HS-5 (cell line): ENCODE measurements at regions not wholly inside any gene's neighbourhood (a gene's known extent, or its start where the extent isn't known, plus 50 kb on each side); places are given as distances from the start of the nearest gene placed in this dataset.
"Not testable (repeated sequence)": the region's sequence is repeated elsewhere in the genome, so short reads cannot be mapped to it uniquely, and the experiment has no call there.

ENCODE experiments used
- DNase-seq: peaks from one replicate; pipeline ENCODE4 v3.0.0-alpha.2; 2012; ENCODE audit warnings: low read depth

GRCh38 chr14:59116984-59117415 is 71.5 kb upstream of the DAAM1 start:
- DNase-seq: no peak

- DNase-seq: no peak
Measured at GRCh38 chr14:59117754-59118528, 70.5 kb upstream of the DAAM1 start.

- DNase-seq: no peak
Measured at GRCh38 chr14:59120921-59121320, 67.5 kb upstream of the DAAM1 start.

- DNase-seq: no peak
Measured at GRCh38 chr14:59123531-59123930, 64.9 kb upstream of the DAAM1 start.

GRCh38 chr14:59123975-59124374 is 64.5 kb upstream of the DAAM1 start:
- DNase-seq: no peak

GRCh38 chr14:59125156-59125555 is 63.3 kb upstream of the DAAM1 start:
- DNase-seq: no peak

GRCh38 chr14:59126714-59127436 is 61.6 kb upstream of the DAAM1 start:
- no peak for DNase-seq

GRCh38 chr14:59127437-59127732 is 61.1 kb upstream of the DAAM1 start:
- no peak for DNase-seq

GRCh38 chr14:59130462-59130861 is 58.0 kb upstream of the DAAM1 start:
- no peak for DNase-seq

- DNase-seq: no peak
Measured at GRCh38 chr14:59131938-59132795, 56.3 kb upstream of the DAAM1 start.

GRCh38 chr14:59132796-59133494 is 55.5 kb upstream of the DAAM1 start:
- no peak for DNase-seq

GRCh38 chr14:59133709-59134108 is 54.8 kb upstream of the DAAM1 start:
- DNase-seq: no peak

- DNase-seq: no peak
Measured at GRCh38 chr14:59134307-59134706, 54.2 kb upstream of the DAAM1 start.

- no peak for DNase-seq
Measured at GRCh38 chr14:59137256-59137655, 51.2 kb upstream of the DAAM1 start.

- DNase-seq: not testable (repeated sequence)
Measured at GRCh38 chr14:59138576-59138975, 49.9 kb upstream of the DAAM1 start.
